ENCODE measurements at regions not wholly inside any gene's neighbourhood (a gene's known extent, or its start where the extent isn't known, plus 50 kb on each side); places are given as distances from the start of the nearest gene placed in this dataset.
"Not testable (repeated sequence)": the region's sequence is repeated elsewhere in the genome, so short reads cannot be mapped to it uniquely, and the experiment has no call there.

DNA sequence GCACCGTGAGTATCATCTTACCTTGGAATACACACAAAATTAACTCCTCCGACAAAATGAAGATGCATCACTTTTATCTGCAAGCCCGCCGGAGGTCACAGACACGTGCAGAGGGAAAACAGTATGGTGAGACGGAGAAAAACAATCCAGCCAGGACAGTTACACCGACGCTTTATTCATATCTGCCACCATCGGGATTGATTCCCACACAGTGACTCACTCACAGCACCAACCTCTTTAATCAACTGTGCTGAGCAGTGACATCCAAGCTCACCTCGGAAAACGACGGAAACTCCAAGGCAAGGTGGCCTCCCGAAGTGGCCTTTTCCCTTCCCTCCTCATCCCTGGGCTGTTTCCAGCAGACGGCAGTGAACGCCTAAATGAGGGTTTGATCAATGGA lies 151.8 kb downstream of the NPIPA8 start:
- H3K36me3 Mint-ChIP-seq (ENCODE audit: low read depth); H3K27ac Mint-ChIP-seq; H3K4me3 Mint-ChIP-seq; H3K4me1 Mint-ChIP-seq (ENCODE audit: low read depth); H3K9me3 Mint-ChIP-seq; intact Hi-C loops (cut with micrococcal nuclease); H3K27me3 Mint-ChIP-seq: not testable (repeated sequence)

DNA sequence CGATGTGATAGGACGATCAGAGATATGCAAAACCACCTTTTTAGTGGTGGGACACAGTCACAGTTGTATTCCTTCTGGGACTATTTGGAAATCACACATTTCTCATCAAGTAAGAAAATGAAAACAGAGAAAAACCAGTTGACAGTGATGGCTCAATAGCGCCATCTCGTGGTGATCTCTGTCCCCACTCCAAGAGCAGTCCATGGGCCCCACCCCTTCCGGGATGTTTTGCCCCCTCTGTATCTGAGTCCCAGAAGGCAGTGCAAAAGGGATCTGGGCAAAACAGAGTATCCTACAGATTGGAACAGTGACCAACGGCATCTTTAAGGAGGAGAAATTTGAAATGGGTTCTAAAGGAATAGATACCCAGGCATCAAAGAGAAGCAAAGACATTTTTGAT lies 155.5 kb downstream of the NPIPA8 start:
- H3K4me3 Mint-ChIP-seq; H3K27ac Mint-ChIP-seq; H3K36me3 Mint-ChIP-seq (ENCODE audit: low read depth); H3K4me1 Mint-ChIP-seq (ENCODE audit: low read depth); H3K27me3 Mint-ChIP-seq; intact Hi-C loops (cut with micrococcal nuclease); H3K9me3 Mint-ChIP-seq: not testable (repeated sequence)

DNA sequence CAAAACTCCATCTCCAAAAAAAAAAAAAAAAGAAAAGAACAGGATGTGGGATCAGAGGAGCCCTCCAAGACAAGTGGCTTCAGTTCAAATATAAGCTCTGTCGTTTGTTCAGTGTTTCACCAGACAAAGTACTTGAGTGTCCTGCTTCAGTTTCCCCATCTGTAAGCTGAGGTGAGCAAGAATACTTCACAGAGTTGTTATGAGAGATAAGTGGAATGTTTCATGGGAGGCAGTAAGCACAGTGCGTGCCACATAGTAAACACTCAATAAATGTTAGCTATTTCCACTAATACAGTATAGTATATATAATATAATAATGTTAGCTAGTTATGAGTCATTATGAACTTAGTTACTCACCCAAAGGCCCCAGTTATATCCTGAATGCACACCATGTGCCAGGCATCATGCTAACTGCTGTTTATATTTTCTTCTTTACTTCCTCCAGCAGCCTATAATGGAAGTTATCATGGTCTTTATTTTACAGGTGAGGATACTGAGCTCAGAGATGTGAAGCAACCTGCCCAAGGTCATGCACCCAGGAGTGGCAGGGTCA lies 162.5 kb downstream of the NPIPA8 start:
- H3K4me1 Mint-ChIP-seq (ENCODE audit: low read depth); H3K4me3 Mint-ChIP-seq; H3K27me3 Mint-ChIP-seq; H3K27ac Mint-ChIP-seq; intact Hi-C loops (cut with micrococcal nuclease); H3K9me3 Mint-ChIP-seq; H3K36me3 Mint-ChIP-seq (ENCODE audit: low read depth): not testable (repeated sequence)

DNA sequence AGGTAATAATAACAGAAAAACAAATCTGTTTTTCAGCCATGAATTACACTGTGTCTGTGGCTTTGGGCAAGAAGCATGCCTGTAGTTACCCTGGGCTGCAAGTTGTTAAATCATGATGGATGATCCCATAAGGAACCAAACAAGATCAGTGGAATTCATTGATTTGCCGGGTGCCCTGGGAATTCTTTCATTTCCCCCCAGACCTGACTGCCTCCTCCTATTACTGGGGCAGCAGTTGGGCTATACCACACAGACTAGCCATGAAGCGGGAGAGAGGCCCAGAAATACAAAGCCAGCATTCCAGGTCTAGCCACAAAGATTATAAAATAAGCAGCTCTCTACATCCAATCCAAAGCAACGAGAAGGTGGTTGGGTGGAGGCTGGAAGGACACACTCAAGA lies 174.2 kb downstream of the NPIPA8 start:
- H3K9me3 Mint-ChIP-seq; H3K4me1 Mint-ChIP-seq (ENCODE audit: low read depth); H3K4me3 Mint-ChIP-seq; H3K27ac Mint-ChIP-seq; H3K36me3 Mint-ChIP-seq (ENCODE audit: low read depth); intact Hi-C loops (cut with micrococcal nuclease); H3K27me3 Mint-ChIP-seq: not testable (repeated sequence)

DNA sequence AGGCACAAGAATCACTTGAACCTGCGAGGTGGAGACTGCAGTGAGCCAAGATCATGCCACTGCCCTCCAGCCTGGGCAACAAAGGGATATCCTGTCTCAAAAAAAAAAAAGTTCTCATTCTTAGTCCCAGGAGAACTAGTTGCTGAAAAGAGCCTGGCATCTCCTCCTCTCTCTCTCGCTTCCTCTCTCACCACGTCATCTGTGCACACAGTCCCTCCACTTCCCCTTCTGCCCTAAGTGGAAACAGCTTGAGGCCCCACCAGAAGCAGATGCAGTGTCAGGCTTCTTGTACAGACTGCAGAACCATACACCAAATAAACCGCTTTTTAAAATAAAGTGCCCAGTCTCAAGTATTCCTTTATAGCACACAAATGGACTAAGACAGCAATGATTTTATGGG lies 175.3 kb downstream of the NPIPA8 start:
- H3K27me3 Mint-ChIP-seq; H3K27ac Mint-ChIP-seq; H3K9me3 Mint-ChIP-seq; intact Hi-C loops (cut with micrococcal nuclease); H3K36me3 Mint-ChIP-seq (ENCODE audit: low read depth); H3K4me3 Mint-ChIP-seq; H3K4me1 Mint-ChIP-seq (ENCODE audit: low read depth): not testable (repeated sequence)

DNA sequence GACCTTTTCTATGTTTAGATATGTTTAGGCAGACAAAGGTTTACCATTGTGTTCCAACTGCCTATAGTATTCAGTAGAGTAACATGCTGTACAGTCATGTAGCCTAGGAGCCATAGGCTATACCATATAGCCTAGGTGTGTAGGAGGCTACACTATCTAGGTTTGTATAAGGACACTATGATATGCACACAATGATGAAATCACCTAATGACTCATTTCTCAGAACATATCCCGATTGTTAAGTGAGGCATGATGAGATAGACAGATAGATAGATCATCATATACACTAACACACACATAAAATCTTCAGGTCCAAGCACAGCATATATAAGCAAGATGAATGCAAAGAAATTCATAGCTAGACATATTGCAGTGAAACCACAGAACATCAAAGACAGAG lies 177.4 kb downstream of the NPIPA8 start:
- H3K27me3 Mint-ChIP-seq; intact Hi-C loops (cut with micrococcal nuclease); H3K9me3 Mint-ChIP-seq; H3K4me1 Mint-ChIP-seq (ENCODE audit: low read depth); H3K27ac Mint-ChIP-seq; H3K36me3 Mint-ChIP-seq (ENCODE audit: low read depth); H3K4me3 Mint-ChIP-seq: not testable (repeated sequence)

DNA sequence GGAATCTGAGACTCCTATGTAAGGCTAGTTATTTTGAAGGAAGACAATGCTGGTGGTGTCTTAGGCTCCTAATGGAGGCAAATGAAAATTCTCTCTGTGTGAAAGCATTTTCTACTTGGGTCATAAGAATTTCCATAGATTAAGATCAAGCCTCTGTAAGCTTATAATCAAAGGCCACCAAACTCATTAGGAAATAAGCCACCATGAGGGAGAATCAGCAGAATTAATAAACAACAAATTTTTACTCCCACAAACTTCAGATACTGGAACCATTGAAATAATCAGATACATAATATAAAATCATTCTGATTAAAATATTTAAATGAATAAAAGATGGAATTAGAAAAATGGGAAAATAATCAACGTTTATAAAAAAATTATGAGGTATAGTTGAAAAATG lies 178.7 kb downstream of the NPIPA8 start:
- H3K27ac Mint-ChIP-seq; H3K27me3 Mint-ChIP-seq; H3K9me3 Mint-ChIP-seq; H3K36me3 Mint-ChIP-seq (ENCODE audit: low read depth); H3K4me3 Mint-ChIP-seq; intact Hi-C loops (cut with micrococcal nuclease); H3K4me1 Mint-ChIP-seq (ENCODE audit: low read depth): not testable (repeated sequence)

DNA sequence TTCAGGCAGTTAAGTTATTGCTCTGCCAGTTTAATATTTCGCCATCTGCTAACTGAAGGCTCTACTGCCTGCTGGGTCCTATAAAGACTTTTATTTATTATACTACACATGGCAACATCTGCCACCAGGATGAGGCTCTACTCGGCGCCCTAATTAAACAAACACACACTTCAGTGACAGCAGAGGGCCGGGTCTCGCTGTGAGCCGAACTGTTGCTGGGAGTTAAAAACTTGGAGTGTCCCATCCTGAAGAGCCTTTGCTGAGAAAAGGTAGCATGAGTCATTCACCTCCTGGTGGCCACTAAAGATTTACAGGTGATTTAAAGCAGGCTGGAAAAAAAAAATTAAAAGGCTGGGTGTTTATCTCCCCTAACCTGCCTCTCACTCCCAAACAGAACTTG lies 183.7 kb downstream of the NPIPA8 start:
- H3K9me3 Mint-ChIP-seq; H3K4me3 Mint-ChIP-seq; H3K27me3 Mint-ChIP-seq; H3K4me1 Mint-ChIP-seq (ENCODE audit: low read depth); H3K36me3 Mint-ChIP-seq (ENCODE audit: low read depth); H3K27ac Mint-ChIP-seq; intact Hi-C loops (cut with micrococcal nuclease): not testable (repeated sequence)

DNA sequence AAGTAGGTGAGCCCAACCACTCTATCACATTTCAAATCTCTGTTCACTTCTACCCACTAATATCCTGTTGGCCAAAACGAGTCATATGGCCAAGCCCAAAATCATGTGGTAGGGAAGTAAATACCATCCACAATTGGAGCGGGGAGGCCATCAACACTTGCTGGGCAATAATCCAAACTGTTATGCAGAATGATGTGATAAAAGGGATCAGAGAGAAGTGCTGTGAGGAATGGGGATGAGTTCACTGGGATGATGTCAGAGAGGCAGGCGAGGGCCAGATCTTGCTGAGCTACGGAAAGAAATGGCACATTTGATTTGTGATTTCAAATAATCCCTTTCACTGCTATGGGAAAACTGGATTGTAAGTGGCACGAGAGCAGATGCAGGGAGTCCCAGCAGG lies 188.4 kb downstream of the NPIPA8 start:
- H3K27me3 Mint-ChIP-seq; H3K4me1 Mint-ChIP-seq (ENCODE audit: low read depth); H3K4me3 Mint-ChIP-seq; H3K27ac Mint-ChIP-seq; H3K36me3 Mint-ChIP-seq (ENCODE audit: low read depth); intact Hi-C loops (cut with micrococcal nuclease); H3K9me3 Mint-ChIP-seq: not testable (repeated sequence)

DNA sequence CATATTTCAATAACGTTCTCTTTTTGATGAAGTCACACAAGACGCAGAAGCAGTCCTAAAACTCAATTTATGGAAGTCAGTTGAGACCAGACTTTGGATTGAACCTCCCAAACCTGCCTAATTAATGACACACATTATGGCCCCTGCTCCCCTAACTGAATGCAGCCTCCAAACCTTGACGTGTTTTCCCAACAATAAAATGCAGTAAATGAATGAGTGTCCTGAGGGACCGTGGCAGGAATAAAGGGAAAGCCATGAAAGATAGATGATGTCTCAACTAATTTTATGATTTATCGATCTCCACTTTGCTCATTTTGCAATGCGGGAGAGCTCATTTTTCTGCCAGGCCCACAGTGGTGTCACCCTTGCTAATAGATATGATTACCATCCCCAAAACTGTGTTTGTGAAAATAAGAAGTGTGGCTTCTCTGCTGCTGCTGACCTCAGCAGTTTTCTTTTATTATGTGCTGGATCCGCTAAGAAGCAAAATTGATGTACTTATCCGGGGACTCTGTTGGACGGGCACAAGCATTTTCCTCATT lies 189.9 kb downstream of the NPIPA8 start:
- H3K36me3 Mint-ChIP-seq (ENCODE audit: low read depth); H3K4me1 Mint-ChIP-seq (ENCODE audit: low read depth): not testable (repeated sequence)

DNA sequence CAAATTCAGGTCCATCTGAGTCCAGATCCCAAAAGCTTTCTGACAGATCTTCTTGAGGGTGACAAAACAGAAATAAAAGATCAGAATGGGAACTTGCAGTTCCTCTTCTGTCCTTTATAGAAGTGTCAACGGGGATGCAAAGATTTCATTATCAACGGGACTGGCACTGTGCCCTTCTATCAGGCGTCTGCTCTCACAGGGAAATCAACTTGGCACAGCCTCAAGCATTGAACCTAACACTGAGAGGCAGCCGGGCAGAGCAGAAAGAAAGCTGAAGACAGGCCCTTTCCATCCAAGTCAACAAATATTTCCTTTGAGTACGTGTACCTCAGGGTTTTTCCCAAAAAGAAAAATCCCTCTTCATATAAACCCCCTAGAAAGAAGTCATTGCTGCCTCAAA lies 194.5 kb downstream of the NPIPA8 start:
- H3K4me1 Mint-ChIP-seq (ENCODE audit: low read depth); H3K4me3 Mint-ChIP-seq; H3K27me3 Mint-ChIP-seq; H3K9me3 Mint-ChIP-seq; H3K27ac Mint-ChIP-seq; H3K36me3 Mint-ChIP-seq (ENCODE audit: low read depth); intact Hi-C loops (cut with micrococcal nuclease): not testable (repeated sequence)

More for the DNA sequence above, 189.9 kb downstream of the NPIPA8 start:
- H3K27ac Mint-ChIP-seq; H3K4me3 Mint-ChIP-seq; intact Hi-C loops (cut with micrococcal nuclease); H3K27me3 Mint-ChIP-seq; H3K9me3 Mint-ChIP-seq: not testable (repeated sequence)

DNA sequence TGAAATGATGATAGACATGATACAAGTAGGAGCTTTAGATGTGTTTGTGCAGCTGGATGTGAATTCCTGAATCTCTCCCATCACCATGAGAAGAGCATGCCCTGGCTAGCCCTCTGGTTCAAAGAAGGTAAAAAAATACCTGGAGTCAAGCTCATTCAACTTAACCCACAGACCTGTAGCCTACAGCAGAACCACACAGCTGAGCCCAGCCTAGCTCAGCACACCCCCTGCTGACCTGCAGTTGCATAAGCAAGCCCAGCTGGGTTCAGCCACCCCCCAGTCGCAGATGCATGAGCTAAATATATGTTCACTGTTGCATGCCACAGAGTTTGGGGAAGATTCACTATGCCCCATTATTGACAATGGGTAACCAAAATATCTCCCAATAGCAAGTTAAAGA lies 200.2 kb downstream of the NPIPA8 start:
- H3K27me3 Mint-ChIP-seq; intact Hi-C loops (cut with micrococcal nuclease); H3K36me3 Mint-ChIP-seq (ENCODE audit: low read depth); H3K4me1 Mint-ChIP-seq (ENCODE audit: low read depth); H3K4me3 Mint-ChIP-seq; H3K27ac Mint-ChIP-seq; H3K9me3 Mint-ChIP-seq: not testable (repeated sequence)

DNA sequence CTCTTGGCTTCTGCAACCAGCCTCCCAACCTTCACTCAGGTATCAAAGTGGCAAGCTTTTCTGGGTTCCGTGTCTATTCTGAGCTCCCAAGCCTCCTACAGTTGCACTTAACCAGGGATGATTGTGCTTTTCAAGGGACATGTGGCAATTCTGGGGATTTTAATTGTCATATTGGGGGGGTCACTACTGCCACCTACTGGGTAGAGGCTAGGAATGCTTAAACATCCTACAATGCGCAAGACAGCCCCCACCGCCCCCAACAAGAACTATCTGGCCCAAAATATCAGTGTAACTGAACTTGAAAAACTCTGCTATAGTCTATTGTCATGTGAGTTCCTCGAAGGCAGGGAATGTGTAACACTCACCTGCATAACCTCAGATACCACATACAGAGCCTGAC lies 201.5 kb downstream of the NPIPA8 start:
- H3K27ac Mint-ChIP-seq; H3K27me3 Mint-ChIP-seq; H3K9me3 Mint-ChIP-seq; H3K4me3 Mint-ChIP-seq; H3K36me3 Mint-ChIP-seq (ENCODE audit: low read depth); H3K4me1 Mint-ChIP-seq (ENCODE audit: low read depth); intact Hi-C loops (cut with micrococcal nuclease): not testable (repeated sequence)

DNA sequence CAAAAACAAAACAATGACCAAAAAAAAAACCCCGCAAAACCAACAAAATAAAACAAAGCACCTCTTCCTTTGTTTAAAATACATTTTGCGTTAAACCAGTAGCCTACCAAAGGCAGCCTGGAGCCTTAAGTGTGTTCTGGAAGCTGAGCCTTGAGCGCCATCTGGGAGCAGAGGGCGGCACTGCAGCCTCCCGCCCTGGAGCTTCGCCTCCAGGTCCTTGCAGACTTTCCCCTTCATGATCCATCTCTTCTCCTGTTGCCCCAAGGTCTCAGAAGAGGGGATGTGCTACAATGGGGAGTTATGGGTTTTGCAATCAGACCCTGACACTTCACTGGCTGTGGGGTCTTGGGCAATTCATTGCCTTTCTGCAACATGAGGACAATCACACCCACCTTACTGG lies 204.9 kb downstream of the NPIPA8 start:
- H3K36me3 Mint-ChIP-seq (ENCODE audit: low read depth); H3K4me1 Mint-ChIP-seq (ENCODE audit: low read depth); intact Hi-C loops (cut with micrococcal nuclease); H3K27ac Mint-ChIP-seq; H3K9me3 Mint-ChIP-seq; H3K27me3 Mint-ChIP-seq; H3K4me3 Mint-ChIP-seq: not testable (repeated sequence)

DNA sequence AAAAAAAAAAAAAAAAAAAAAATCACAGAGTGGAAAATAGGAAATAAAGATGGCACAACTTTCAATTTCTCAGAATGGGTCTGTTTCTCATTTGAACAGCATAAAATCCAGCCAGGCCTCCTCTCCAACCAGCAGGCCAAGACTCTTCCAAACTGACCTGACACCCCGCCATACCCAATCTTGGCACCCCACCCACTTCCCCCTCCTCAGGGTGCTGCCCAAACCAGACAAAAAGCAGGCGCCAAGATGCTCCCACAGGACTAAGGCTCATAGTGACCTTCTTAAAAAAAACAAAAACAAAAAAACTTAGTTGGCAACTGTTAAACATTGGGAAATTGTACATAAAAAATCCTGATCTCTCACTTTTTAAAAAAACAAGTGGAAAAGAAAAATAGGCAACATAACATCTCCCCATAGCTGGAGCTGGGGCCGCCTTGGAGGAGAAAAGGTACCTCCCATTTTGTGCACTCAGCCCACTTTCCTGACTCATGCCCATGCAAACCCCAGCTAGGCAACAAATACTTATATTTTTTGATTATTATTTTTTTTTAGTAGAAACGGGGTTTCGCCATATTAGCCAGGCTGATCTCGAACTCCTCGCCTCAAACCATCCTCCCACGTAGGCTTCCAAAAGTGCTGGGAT lies 205.9 kb downstream of the NPIPA8 start:
- H3K27me3 Mint-ChIP-seq; H3K36me3 Mint-ChIP-seq (ENCODE audit: low read depth); H3K4me1 Mint-ChIP-seq (ENCODE audit: low read depth); intact Hi-C loops (cut with micrococcal nuclease); H3K27ac Mint-ChIP-seq; H3K9me3 Mint-ChIP-seq; H3K4me3 Mint-ChIP-seq: not testable (repeated sequence)
